K562 (cell line): ENCODE measurements at regions not wholly inside any gene's neighbourhood (a gene's known extent, or its start where the extent isn't known, plus 50 kb on each side); places are given as distances from the start of the nearest gene placed in this dataset.

Source experiments
- ATAC-seq: fragments of 200-7000 bp; cut with Tn5 transposase; 3 replicates; pipeline ENCODE4 v1.9.1; 2020; ENCODE audit warnings: moderate library complexity
- BruUV-seq: library from RNA; stranded (reverse); fragments of 400-500 nt; replicated peaks from 2 replicates; lab custom pipeline; 2021; lab: Mats Ljungman, UMichigan
- CTCF ChIA-PET: fragments of 300-600 bp; formaldehyde crosslinking; extraction: SDS; loops from one replicate; lab custom pipeline; 2021; ENCODE audit warnings: low intra/inter-chr PET ratio; lab: Yijun Ruan, JAX
- POLR2A ChIA-PET: fragments of 300-600, 350-650 bp; sonication (Branson Sonifier 250); formaldehyde crosslinking; extraction: SDS; loops from one replicate; lab custom pipeline; 2021; ENCODE audit warnings: antibody characterized with exemption, inconsistent platforms; lab: Yijun Ruan, JAX
- DNase-seq, 4 experiments: peaks; one replicate each; pipeline versions ENCODE4 v3.0.0 to v3.0.0-alpha.2; 2011 to 2018; ENCODE audit warnings: low spot score in 3 of 4, mixed read lengths in 3 of 4; ENCODE audit errors: extremely low read depth in 1 of 4
- FAIRE-seq: peaks from 2 replicates; lab custom pipeline; 2011; peaks lifted over from hg19 to GRCh38; lab: Jason Lieb, UNC
- H2AFZ ChIP-seq: 2 replicates; pipeline ENCODE4 v1.6.0; 2011; ENCODE audit warnings: low read depth, low read length, control low read depth, inconsistent platforms
- H3K27ac ChIP-seq: fragments of 200-600 bp; 3 replicates; pipeline ENCODE4 v1.8.0; 2011; ENCODE audit warnings: low read depth, mild to moderate bottlenecking, control low read depth, inconsistent platforms, low read length, moderate library complexity, mixed read lengths; ENCODE audit errors: extremely low read depth
- H3K27me3 ChIP-seq, 2 experiments: fragments of 300-600 bp in 1 of 2; 2 replicates in 1 of 2; 3 replicates in 1 of 2; pipeline versions ENCODE4 v1.6.0 to v1.8.0; 2011; ENCODE audit warnings: inconsistent platforms in 2 of 2, low read length in 2 of 2, mild to moderate bottlenecking in 1 of 2, mixed read lengths in 1 of 2, moderate library complexity in 1 of 2; ENCODE audit not compliant: control insufficient read depth in 2 of 2, insufficient read depth in 2 of 2
- H3K36me3 ChIP-seq: fragments of 300-600 bp; 3 replicates; pipeline ENCODE4 v1.8.0; 2011; ENCODE audit warnings: mild to moderate bottlenecking, low read length, inconsistent platforms; ENCODE audit not compliant: control insufficient read depth, insufficient read depth
- H3K4me1 ChIP-seq, 2 experiments: fragments of 200-600 bp in 1 of 2; replicated peaks in 1 of 2; 2 replicates in 1 of 2; 3 replicates in 1 of 2; pipeline versions ENCODE4 v1.5.1 to v1.8.0; 2011; ENCODE audit warnings: inconsistent platforms in 2 of 2, low read length in 2 of 2, mild to moderate bottlenecking in 1 of 2, mixed read lengths in 1 of 2, moderate library complexity in 1 of 2; ENCODE audit not compliant: control insufficient read depth in 2 of 2, insufficient read depth in 2 of 2
- H3K4me2 ChIP-seq: 2 replicates; pipeline ENCODE4 v1.6.1; 2011; ENCODE audit warnings: low read length, control low read depth, inconsistent platforms, mixed read lengths; ENCODE audit not compliant: insufficient read depth
- H3K4me3 ChIP-seq: fragments of 200-600 bp; sonication (generic), shearing (Covaris generic); 2 replicates; pipeline ENCODE4 v1.5.1; 2016; ENCODE audit warnings: control low read depth, inconsistent platforms
- H3K79me2 ChIP-seq: fragments of 200-600 bp; 3 replicates; pipeline ENCODE4 v1.8.0; 2011; ENCODE audit warnings: low read length, inconsistent platforms; ENCODE audit not compliant: control insufficient read depth, insufficient read depth
- H3K9ac ChIP-seq, 2 experiments: 2 replicates each; pipeline versions ENCODE4 v1.6.0 to v1.6.1; 2011; ENCODE audit warnings: low read depth in 2 of 2, low read length in 2 of 2, control low read depth in 1 of 2, inconsistent platforms in 1 of 2, mild to moderate bottlenecking in 1 of 2, mixed read lengths in 1 of 2; ENCODE audit not compliant: insufficient read depth in 1 of 2
- H3K9me1 ChIP-seq: one replicate; pipeline ENCODE4 v1.6.0; 2011; ENCODE audit warnings: inconsistent platforms, mild to moderate bottlenecking, low read length, moderate library complexity; ENCODE audit not compliant: control insufficient read depth, insufficient read depth
- H3K9me3 ChIP-seq: replicated peaks from 2 replicates; pipeline ENCODE4 v1.5.1; 2011; ENCODE audit warnings: low read depth, low read length, inconsistent platforms; ENCODE audit not compliant: control insufficient read depth, insufficient read depth
- H4K20me1 ChIP-seq: replicated peaks from 2 replicates; pipeline ENCODE4 v1.6.1; 2011; ENCODE audit warnings: low read length, inconsistent platforms, mixed read lengths; ENCODE audit not compliant: control insufficient read depth, insufficient read depth
- DACH1 ChIP-seq: fragments of 450-650 bp; IDR thresholded peaks from 2 replicates; pipeline ENCODE4 v1.6.1; 2018; ENCODE audit not compliant: partially characterized antibody
- FOXO4 ChIP-seq: fragments of 450-650 bp; formaldehyde crosslinking; IDR thresholded peaks from 2 replicates; pipeline ENCODE4 v1.4.0; 2020; ENCODE audit warnings: mild to moderate bottlenecking, moderate library complexity
- GTF2E2 ChIP-seq: fragments of 200-800 bp; sonication (Bioruptor generic); IDR thresholded peaks from 2 replicates; pipeline ENCODE4 v1.6.1; 2016; ENCODE audit warnings: missing genetic modification characterization, missing compliant biosample characterization
- PTTG1 ChIP-seq: fragments of 450-650 bp; IDR thresholded peaks from 2 replicates; pipeline ENCODE4 v1.6.1; 2016; ENCODE audit warnings: low read depth, mild to moderate bottlenecking, missing genetic modification characterization, missing compliant biosample characterization
- SMARCB1 ChIP-seq: IDR thresholded peaks from 2 replicates; pipeline ENCODE4 v1.6.1; 2011; ENCODE audit warnings: improper control_type of control experiment, low read depth; ENCODE audit not compliant: insufficient read length
- STAT6 ChIP-seq: sonication (generic); formaldehyde crosslinking; IDR thresholded peaks from 2 replicates; pipeline ENCODE4 v1.8.1; 2023; ENCODE audit warnings: mild to moderate bottlenecking, missing genetic modification reagents
- ZBTB33 ChIP-seq: sonication (generic); formaldehyde crosslinking; IDR thresholded peaks from 2 replicates; pipeline ENCODE4 v1.8.1; 2023; ENCODE audit warnings: mild to moderate bottlenecking, missing genetic modification reagents
- ZNF766 ChIP-seq: fragments of 200-800 bp; sonication (Bioruptor generic); conservative IDR thresholded peaks from 2 replicates; pipeline ENCODE4 v1.6.1; 2016; ENCODE audit warnings: missing genetic modification characterization, missing compliant biosample characterization
- WGBS: fragments of 100-300 bp; shearing (Covaris generic); methylation state at CpG from one replicate; pipeline ENCODE4 v1.1.6; 2016; ENCODE audit warnings: low coverage, mixed read lengths; ENCODE audit not compliant: insufficient coverage; ENCODE audit errors: missing lambda C conversion rate; 5-methylcytosine and 5-hydroxymethylcytosine counted together
- in situ Hi-C: fragments of 300-500 bp; cut with MboI; formaldehyde crosslinking; loops from 4 replicates; pipeline ENCODE4 v1.15.0; 2018; ENCODE audit warnings: inconsistent platforms, mixed read lengths
- intact Hi-C: fragments of 100-400 bp; cut with micrococcal nuclease; formaldehyde crosslinking; loops from 2 replicates; pipeline ENCODE4 v1.14.2; 2022

GRCh38 chr11:80955588-80955987 is 1514.8 kb upstream of the TENM4 start:
- TF ChIP-seq FOXO4 (CRISPR knock-in tag) (no peak), GTF2E2 (tag) (no peak)

GRCh38 chr11:80948781-80949180 is 1508.0 kb upstream of the TENM4 start:
- Histone ChIP-seq H3K79me2 (no peaks in the 10 kb centered on the region), H3K9me3 (no peaks in the 10 kb centered on the region), H3K36me3 (no peaks in the 10 kb centered on the region), H3K4me3 (no peak overlapping the region), H2AFZ (no peak overlapping the region), H3K4me2 (no peak overlapping the region), H3K27ac (no peak overlapping the region), H3K4me1 (no peaks in the 10 kb centered on the region), H4K20me1 (no peaks in the 10 kb centered on the region), H3K27me3 (no peaks in the 10 kb centered on the region), H3K9ac (no peak overlapping the region), H3K9me1 (no peaks in the 10 kb centered on the region)
- no peak for ATAC-seq
- TF ChIP-seq ZNF766 (CRISPR knock-in tag) (no peak), SMARCB1 (no peak), STAT6 (no peak), PTTG1 (tag) (no peak), DACH1 (no peak), ZBTB33 (CRISPR knock-in tag) (no peak)
- in situ Hi-C loops (no loop called here), intact Hi-C loops (no loop called here)
- BruUV-seq: no TSS peak
- DNase-seq: no peak
- ChIA-PET CTCF (interaction anchor here (0.7 kb wide), 1 partner anchor 21 kb away, joined by 3 read pairs; no protein-coding TSS in a partner anchor), POLR2A (no interaction called here)
- no peak for FAIRE-seq
- 0% methylated on average over 2 of the region's 2 CpGs for WGBS

More at GRCh38 chr11:80955588-80955987, 1514.8 kb upstream of the TENM4 start:
- ChIA-PET POLR2A (no interaction called here), CTCF (no interaction called here)
- FAIRE-seq (no peak), ATAC-seq (no peak), DNase-seq (no peak)
- H3K4me3 ChIP-seq: no peak overlapping the region
- no peak overlapping the region for H2AFZ ChIP-seq
- in situ Hi-C loops (no loop called here), intact Hi-C loops (no loop called here)
- 0% methylated on average over 7 of the region's 7 CpGs for WGBS
- H3K4me2 ChIP-seq: no peak overlapping the region
- H4K20me1 ChIP-seq: no peaks in the 10 kb centered on the region
- no peaks in the 10 kb centered on the region for H3K4me1 ChIP-seq
- H3K27me3 ChIP-seq: no peaks in the 10 kb centered on the region
- no peak overlapping the region for H3K9ac ChIP-seq
- H3K27ac ChIP-seq: no peak overlapping the region
- no peaks in the 10 kb centered on the region; the same call in 1 of the 2 replicates for H3K9me3 ChIP-seq
- BruUV-seq: no TSS peak
- H3K9me1 ChIP-seq: no peaks in the 10 kb centered on the region
- no peaks in the 10 kb centered on the region for H3K36me3 ChIP-seq
- H3K79me2 ChIP-seq: no peaks in the 10 kb centered on the region
